Dedifferentiated amniotic fluid mesenchymal stem cell (primary cell): ENCODE measurements at regions not wholly inside any gene's neighbourhood (a gene's known extent, or its start where the extent isn't known, plus 50 kb on each side); places are given as distances from the start of the nearest gene placed in this dataset.

ENCODE experiments used
- DNase-seq: peaks from one replicate; pipeline ENCODE4 v3.0.0-alpha.2; 2016; ENCODE audit errors: extremely low spot score

DNA sequence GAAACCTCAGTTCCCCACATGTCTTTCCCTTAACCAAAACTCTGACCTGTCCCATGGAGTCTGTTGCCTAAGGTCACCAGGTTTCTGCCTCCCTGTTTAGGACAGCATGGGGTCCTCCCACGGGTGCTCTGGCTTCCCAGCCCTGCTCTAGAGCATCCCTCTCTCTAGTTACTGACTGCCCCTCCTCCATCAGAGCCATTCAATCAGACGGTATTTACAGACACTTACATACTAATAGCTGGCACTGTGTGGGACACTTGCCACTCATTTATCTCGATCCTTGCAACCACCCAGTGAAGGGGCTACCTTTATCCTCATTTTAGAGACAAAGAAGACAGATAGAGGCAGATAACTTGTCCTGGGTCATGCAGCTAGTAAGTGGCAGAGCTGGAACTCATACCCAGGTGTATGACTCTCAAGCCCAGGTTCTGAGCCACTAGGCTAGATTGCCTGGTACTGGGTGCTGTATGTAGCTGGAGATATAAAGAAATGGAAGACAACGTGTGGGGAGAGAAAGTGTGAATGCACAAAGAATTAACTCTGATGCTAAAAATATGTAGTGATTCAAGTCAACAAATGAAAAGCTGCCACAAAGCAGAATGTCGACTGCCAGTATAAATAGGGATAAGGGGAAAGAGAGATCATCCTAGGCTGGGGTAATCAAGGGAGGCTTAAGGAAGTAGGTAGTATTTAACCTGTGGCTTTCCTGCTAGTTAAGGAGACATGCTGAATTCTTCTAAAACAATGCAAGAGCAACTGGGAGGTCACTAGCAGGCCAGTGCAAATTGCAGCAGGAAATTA is 52.5 kb upstream of the PDE8B start:
- DNase-seq = no peak

DNA sequence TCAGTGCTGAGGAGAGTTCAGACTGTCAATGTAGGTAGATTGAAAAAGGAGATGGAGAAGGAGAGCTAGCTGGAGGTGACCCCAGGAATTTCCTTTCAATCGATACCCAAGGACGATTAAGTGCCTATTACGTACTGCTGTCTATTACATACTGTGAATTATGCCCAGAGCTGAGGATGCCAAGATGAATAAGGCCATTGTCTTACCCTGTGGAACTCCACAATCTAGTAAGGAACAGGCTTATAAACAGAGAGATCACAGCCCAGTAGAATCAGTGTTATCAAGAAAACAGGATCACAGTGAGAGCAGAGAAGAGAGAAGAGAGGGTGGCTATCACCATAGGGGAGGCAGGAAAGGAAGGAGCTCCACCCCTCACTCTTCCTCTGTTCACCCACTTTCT is 54.1 kb upstream of the PDE8B start:
- DNase-seq = no peak

DNA sequence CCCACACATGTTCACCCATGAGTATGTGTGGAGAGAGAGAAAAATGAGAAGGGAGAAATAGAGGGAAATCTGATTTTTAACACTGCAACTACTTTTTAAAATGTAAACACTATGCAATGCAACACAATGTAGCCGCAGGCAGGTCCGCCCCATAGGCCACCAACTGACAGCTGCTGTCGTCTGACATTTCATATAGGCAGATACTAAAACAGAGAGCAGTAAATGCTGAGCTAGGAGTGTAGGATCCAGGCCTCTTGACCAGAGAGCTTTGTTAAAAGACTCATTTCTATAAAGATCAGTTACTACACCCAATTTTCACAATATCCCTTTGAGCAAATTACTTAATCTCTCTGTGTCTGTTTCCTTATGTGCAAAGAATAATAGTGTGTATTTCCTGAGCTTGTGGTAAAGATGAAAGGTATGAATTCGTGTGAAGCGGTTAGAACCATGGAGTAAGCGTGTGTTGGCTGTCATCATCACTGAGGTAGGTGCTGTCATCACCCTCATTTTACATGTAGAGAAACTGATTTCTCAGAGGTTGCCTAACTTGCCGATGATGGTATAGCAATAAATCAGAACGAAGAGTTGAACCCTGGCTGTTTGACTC is 55.2 kb upstream of the PDE8B start:
- DNase-seq = no peak

DNA sequence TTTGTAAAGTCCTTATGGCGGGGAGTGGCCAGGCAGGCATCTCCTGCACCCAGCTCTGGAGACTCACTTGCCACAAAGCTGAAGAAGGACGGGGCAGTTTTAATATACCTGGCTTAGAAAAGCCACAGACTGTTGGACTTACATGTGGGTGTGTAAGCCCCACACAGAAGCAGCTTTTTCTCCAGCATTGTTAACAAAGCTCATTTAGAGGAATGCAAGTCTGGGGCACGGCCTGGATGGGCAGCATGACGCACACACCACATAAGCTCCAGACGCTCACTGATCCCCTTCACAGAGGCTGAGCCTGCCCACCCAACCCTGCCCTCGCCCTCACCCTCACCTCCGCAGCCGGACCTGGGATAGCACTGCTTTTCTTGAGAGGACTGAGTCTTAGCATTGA is 58.0 kb upstream of the PDE8B start:
- no peak for DNase-seq

DNA sequence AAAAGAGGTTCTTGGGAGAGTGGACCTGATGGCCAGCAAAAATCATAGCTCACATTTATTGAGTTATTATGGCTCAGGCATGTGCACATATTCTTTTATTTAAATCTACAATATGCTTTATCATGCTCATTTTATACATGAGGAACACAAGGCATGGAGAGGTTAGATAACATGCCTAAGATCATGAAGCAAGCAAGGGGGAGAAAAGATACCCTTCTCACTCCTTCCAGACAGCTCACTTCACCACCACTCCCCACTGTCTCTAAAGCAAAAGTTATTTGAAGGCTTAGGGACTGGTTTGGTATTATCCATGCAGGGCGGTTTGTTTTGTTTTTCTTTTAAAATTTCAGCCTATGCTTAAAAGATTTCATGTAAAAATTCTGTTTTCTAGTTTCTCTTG is 59.0 kb upstream of the PDE8B start:
- no peak for DNase-seq

DNA sequence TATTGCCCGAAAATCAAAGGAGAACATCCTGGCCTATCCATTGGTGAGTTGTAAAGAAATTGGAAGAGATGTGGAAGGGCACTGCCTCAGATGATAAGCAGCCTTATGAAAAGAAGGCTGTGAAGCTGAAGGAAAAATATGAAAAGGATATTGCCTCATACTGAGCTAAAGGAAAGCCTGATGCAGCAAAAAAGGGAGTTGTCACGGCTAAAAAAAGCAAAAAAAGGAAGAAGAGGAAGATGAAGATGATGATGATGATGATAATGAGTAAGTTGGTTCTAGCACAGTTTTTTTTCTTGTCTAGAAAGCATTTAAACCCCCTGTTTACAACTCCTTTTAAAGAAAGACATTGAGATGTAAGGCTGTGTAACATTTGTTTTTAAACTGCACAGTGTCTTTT is 59.8 kb upstream of the ZBED3 start:
- no peak for DNase-seq

DNA sequence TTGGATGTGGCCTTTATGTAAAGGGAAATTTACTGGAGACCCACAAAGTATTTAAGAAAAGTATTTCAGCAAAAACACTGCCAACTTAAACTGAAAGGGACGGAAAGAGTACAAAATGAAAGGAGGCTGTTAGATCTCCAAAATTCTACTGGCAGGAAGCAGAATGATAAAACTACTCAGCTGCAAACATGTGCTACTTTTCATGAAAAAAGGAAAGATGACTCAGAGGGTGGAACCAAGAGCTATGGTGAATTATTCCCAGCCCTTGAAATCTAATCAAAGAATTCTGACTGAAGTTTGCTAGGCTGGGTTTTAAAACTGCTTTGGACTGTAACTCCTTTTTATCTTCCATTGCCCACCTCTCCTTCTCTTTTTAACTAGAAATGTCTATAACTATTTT is 58.6 kb upstream of the ZBED3 start:
- peak; percentile 62 for DNase-seq

DNA sequence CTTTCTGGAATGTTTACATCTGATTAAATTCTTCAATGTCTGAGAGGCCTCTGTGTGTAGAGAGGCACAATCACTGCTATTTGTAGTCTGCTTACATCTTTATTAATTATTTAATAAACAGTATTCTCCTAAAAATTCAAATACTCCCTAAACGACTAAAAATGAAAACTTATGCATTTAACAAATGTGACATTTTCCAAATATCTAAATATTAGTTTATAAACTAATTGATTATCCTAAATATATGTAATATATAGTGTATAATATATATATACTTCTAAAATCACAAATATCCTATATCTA is 57.7 kb upstream of the ZBED3 start:
- DNase-seq = no peak

DNA sequence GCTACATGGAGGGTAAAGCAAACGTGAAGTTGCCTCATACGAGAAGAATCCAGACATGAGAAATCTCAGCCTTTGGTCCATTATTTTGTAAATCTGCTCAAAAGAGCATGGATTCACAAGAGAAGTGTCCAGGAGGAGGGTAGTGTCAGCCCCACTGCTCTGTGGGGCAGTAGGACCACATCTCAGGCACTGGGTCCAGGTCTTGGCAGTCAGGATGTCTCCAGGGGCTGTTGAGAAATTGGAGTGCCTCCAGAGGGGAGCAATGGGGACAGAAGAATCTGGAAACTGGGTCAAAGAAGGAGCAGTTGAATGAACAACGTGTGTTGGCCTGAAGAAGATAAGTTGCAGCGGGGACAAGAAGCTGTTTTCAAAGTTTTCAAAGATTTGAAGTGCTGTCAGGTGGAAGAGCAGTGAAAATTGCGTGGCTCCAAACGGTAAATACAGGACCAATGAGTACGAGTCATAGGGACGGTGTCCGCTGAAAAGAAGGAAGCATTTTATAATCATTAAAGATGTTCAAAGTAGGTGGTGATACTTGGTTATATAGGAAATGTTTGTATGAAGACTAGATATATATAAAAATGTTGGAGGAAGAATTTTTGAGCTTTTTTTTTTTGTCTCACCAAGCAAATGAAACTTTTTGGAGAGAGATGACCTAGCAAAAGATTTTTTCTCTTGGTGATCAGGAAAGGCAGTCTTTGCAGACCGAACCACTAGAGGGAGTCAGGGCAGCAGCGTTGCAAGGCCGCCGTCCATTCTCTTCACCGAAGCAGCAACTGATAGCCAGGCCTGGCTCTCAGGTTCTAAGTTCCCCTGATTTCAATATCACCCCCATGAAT is 57.1 kb upstream of the ZBED3 start:
- DNase-seq = peak; percentile 63

DNA sequence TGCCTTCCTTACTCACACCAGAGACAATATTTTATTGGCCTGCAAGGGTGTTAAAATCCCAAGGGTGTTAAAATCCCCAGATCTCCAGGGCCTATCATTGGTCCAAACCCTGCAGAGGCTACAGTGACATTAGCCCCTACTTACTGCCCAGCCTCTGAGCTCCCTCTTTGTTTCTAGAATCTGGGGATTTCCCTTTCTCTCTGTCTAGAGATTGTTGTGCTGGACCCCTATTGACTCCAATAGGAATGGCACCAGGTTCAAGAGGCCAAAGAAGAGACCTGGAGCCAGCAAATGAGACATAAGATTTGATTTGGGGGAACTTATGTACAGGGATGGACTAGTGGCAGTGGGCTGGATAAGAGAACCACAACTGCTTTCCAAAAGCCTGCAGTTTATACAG is 53.3 kb upstream of the ZBED3 start:
- no peak for DNase-seq

DNA sequence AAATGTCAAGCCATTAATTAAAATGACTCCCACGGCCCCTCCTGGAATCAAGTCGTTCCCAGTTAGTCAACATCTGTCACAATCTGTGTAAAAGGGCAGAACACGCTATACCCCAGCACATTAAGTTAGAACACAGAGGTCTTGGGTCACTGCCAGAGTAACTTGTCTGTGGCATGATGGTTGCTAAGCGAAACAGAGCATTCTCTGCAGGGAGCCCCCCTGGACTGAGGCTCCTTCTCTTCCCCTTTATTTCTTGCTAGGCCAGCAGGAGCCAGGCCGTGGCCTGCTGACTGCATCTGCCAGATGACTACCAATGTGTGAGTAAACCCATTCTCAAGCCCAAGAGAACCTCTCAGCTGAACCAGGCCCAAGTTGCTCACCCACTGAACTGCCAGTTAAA is 51.9 kb upstream of the ZBED3 start:
- no peak for DNase-seq
